WTC11 (cell line): ENCODE measurements at regions not wholly inside any gene's neighbourhood (a gene's known extent, or its start where the extent isn't known, plus 50 kb on each side); places are given as distances from the start of the nearest gene placed in this dataset.

Source experiments
- ATAC-seq: fragments of 200-7000 bp; cut with Tn5 transposase; 2 replicates; pipeline ENCODE4 v1.10.0; 2021; ENCODE audit warnings: mild to moderate bottlenecking, moderate library complexity
- CTCF ChIA-PET: fragments of 300-600 bp; sonication (Branson Sonifier 250); formaldehyde crosslinking; loops from one replicate; lab custom pipeline; 2021; ENCODE audit warnings: antibody characterized with exemption; lab: Charles Lee
- POLR2A ChIA-PET: fragments of 350-600 bp; sonication (Branson Sonifier 250); formaldehyde crosslinking; loops from one replicate; lab custom pipeline; 2021; ENCODE audit warnings: antibody characterized with exemption; lab: Charles Lee
- DNase-seq: peaks from one replicate; pipeline ENCODE4 v3.0.0; 2021; ENCODE audit warnings: low spot score
- H3K27ac Mint-ChIP-seq: 2 replicates; pipeline ENCODE4 v1.8.0; 2021; ENCODE audit warnings: mixed read lengths
- H3K27me3 Mint-ChIP-seq: 2 replicates; pipeline ENCODE4 v1.8.0; 2021; ENCODE audit warnings: low read depth, mild to moderate bottlenecking, moderate library complexity, mixed read lengths
- H3K36me3 Mint-ChIP-seq: 2 replicates; pipeline ENCODE4 v1.8.0; 2021; ENCODE audit warnings: mixed read lengths
- H3K4me1 Mint-ChIP-seq: 2 replicates; pipeline ENCODE4 v1.8.0; 2022; ENCODE audit warnings: mixed read lengths
- H3K4me3 Mint-ChIP-seq: 2 replicates; pipeline ENCODE4 v1.8.0; 2021; ENCODE audit warnings: mild to moderate bottlenecking, moderate library complexity, mixed read lengths
- H3K9me3 Mint-ChIP-seq: 2 replicates; pipeline ENCODE4 v1.8.0; 2021; ENCODE audit warnings: mixed read lengths
- ESRRA ChIP-seq: sonication (generic); formaldehyde crosslinking; IDR thresholded peaks from 2 replicates; pipeline ENCODE4 v1.8.1; 2022; ENCODE audit warnings: mild to moderate bottlenecking, missing genetic modification reagents, borderline replicate concordance
- HMGA2 ChIP-seq: fragments of 250-450 bp; sonication (Bioruptor Pico); IDR thresholded peaks from 2 replicates; pipeline ENCODE4 v1.4.0; 2021; ENCODE audit warnings: mild to moderate bottlenecking, moderate library complexity
- JAZF1 ChIP-seq: fragments of 250-450 bp; sonication (Bioruptor Pico); IDR thresholded peaks from 2 replicates; pipeline ENCODE4 v1.9.0; 2021; ENCODE audit warnings: moderate library complexity, mild to moderate bottlenecking, inconsistent platforms
- JUN ChIP-seq: sonication (generic); formaldehyde crosslinking; IDR thresholded peaks from 2 replicates; pipeline ENCODE4 v1.8.0; 2023; ENCODE audit warnings: mild to moderate bottlenecking, missing genetic modification reagents
- KAT7 ChIP-seq: sonication (generic); formaldehyde crosslinking; IDR thresholded peaks from 2 replicates; pipeline ENCODE4 v1.8.1; 2023; ENCODE audit warnings: missing genetic modification reagents, mild to moderate bottlenecking, borderline replicate concordance
- NR1H2 ChIP-seq: sonication (generic); formaldehyde crosslinking; IDR thresholded peaks from 2 replicates; pipeline ENCODE4 v1.9.0; 2021; ENCODE audit warnings: mild to moderate bottlenecking, moderate library complexity, missing genetic modification reagents
- SMAD4 ChIP-seq: sonication (generic); formaldehyde crosslinking; IDR thresholded peaks from 2 replicates; pipeline ENCODE4 v1.8.0; 2022; ENCODE audit warnings: mild to moderate bottlenecking, missing genetic modification reagents
- ZBTB21 ChIP-seq: sonication (generic); formaldehyde crosslinking; IDR thresholded peaks from 2 replicates; pipeline ENCODE4 v1.8.1; 2023; ENCODE audit warnings: mild to moderate bottlenecking, missing genetic modification reagents, borderline replicate concordance
- ZNF396 ChIP-seq: fragments of 250-450 bp; sonication (Bioruptor Pico); IDR thresholded peaks from 2 replicates; pipeline ENCODE4 v1.8.0; 2021; ENCODE audit warnings: mild to moderate bottlenecking, moderate library complexity, borderline replicate concordance
- ZNF671 ChIP-seq: fragments of 250-450 bp; sonication (Bioruptor Pico); IDR thresholded peaks from 2 replicates; pipeline ENCODE4 v1.8.0; 2021; ENCODE audit warnings: mild to moderate bottlenecking
- TF ChIP-seq, protein P1 (sequence below): sonication (generic); formaldehyde crosslinking; IDR thresholded peaks from 2 replicates; pipeline ENCODE4 v1.8.1; 2023; ENCODE audit warnings: mild to moderate bottlenecking, missing genetic modification reagents, moderate library complexity
- TF ChIP-seq, protein P2 (sequence below): fragments of 250-450 bp; sonication (Bioruptor Pico); IDR thresholded peaks from 2 replicates; pipeline ENCODE4 v2.1.2; 2022; ENCODE audit warnings: mild to moderate bottlenecking, moderate library complexity
- TF ChIP-seq, protein P3 (sequence below): fragments of 250-450 bp; sonication (Bioruptor Pico); IDR thresholded peaks from 2 replicates; pipeline ENCODE4 v1.9.0; 2021; ENCODE audit warnings: mild to moderate bottlenecking
- TF ChIP-seq, protein P4 (sequence below): fragments of 250-450 bp; sonication (Bioruptor Pico); IDR thresholded peaks from 2 replicates; pipeline ENCODE4 v1.9.0; 2021; ENCODE audit warnings: mild to moderate bottlenecking
- TF ChIP-seq, protein P5 (sequence below): sonication (generic); formaldehyde crosslinking; IDR thresholded peaks from 2 replicates; pipeline ENCODE4 v1.8.0; 2023; ENCODE audit warnings: missing genetic modification reagents
- TF ChIP-seq, protein P6 (sequence below): sonication (generic); formaldehyde crosslinking; IDR thresholded peaks from 2 replicates; pipeline ENCODE4 v1.8.1; 2023; ENCODE audit warnings: mild to moderate bottlenecking, missing genetic modification reagents, borderline replicate concordance
- TF ChIP-seq, protein P7 (sequence below): sonication (generic); formaldehyde crosslinking; IDR thresholded peaks from 2 replicates; pipeline ENCODE4 v1.8.1; 2023; ENCODE audit warnings: mild to moderate bottlenecking, moderate library complexity, missing genetic modification reagents
- TF ChIP-seq, protein P8 (sequence below): sonication (generic); formaldehyde crosslinking; IDR thresholded peaks from 2 replicates; pipeline ENCODE4 v1.8.0; 2022; ENCODE audit warnings: mild to moderate bottlenecking, missing genetic modification reagents
- TF ChIP-seq, protein P9 (sequence below): sonication (generic); formaldehyde crosslinking; conservative IDR thresholded peaks from 2 replicates; pipeline ENCODE4 v1.8.1; 2022; ENCODE audit warnings: mild to moderate bottlenecking, missing genetic modification reagents
- TF ChIP-seq, protein P10 (sequence below): fragments of 250-450 bp; sonication (Bioruptor Pico); IDR thresholded peaks from 2 replicates; pipeline ENCODE4 v1.9.0; 2021; ENCODE audit warnings: mild to moderate bottlenecking, borderline replicate concordance

DNA sequence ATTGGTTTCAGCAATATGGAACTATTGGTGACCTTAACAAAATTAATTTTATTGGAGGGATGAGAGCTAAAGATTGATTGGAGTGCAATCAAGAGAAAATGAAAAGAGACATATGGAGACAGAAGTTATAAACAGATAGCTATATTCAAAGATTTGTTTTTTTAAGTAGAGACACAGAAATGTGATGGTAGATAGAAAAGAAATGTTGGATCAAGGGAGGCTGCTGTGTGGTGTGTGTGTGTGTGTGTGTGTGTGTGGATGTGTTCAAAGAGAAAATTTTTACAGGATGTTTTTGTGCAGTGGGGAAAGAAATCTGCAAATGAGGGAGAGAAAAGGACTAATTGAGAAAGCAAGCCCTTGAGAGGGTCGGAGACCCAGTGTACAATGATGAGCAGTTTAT, 249.5 kb upstream of the SPHKAP start:
- ATAC-seq (no peak), DNase-seq (no peak)
- ChIA-PET POLR2A (no interaction called here), CTCF (no interaction called here)
- Mint-ChIP-seq H3K4me1 (peaks cover 9% of the 10 kb centered on the region), H3K27ac (no peak overlapping the region), H3K36me3 (peaks cover 20% of the 10 kb centered on the region), H3K9me3 (peaks cover 26% of the 10 kb centered on the region), H3K4me3 (no peak overlapping the region)
- TF ChIP-seq ZNF671 (CRISPR knock-in tag) (no peak), ZNF396 (no peak), JAZF1 (no peak), ZBTB21 (CRISPR knock-in tag) (no peak), KAT7 (CRISPR knock-in tag) (no peak), SMAD4 (CRISPR knock-in tag) (no peak), JUN (CRISPR knock-in tag) (no peak), ESRRA (no peak), NR1H2 (CRISPR knock-in tag) (no peak), HMGA2 (CRISPR knock-in tag) (no peak)
- TF ChIP-seq, protein P1, sequence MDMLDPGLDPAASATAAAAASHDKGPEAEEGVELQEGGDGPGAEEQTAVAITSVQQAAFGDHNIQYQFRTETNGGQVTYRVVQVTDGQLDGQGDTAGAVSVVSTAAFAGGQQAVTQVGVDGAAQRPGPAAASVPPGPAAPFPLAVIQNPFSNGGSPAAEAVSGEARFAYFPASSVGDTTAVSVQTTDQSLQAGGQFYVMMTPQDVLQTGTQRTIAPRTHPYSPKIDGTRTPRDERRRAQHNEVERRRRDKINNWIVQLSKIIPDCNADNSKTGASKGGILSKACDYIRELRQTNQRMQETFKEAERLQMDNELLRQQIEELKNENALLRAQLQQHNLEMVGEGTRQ (CRISPR knock-in tag), result no peak
- TF ChIP-seq, protein P2, sequence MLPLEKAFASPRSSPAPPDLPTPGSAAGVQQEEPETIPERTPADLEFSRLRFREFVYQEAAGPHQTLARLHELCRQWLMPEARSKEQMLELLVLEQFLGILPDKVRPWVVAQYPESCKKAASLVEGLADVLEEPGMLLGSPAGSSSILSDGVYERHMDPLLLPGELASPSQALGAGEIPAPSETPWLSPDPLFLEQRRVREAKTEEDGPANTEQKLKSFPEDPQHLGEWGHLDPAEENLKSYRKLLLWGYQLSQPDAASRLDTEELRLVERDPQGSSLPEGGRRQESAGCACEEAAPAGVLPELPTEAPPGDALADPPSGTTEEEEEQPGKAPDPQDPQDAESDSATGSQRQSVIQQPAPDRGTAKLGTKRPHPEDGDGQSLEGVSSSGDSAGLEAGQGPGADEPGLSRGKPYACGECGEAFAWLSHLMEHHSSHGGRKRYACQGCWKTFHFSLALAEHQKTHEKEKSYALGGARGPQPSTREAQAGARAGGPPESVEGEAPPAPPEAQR (CRISPR knock-in tag), result no peak
- TF ChIP-seq, protein P3, sequence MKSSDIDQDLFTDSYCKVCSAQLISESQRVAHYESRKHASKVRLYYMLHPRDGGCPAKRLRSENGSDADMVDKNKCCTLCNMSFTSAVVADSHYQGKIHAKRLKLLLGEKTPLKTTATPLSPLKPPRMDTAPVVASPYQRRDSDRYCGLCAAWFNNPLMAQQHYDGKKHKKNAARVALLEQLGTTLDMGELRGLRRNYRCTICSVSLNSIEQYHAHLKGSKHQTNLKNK (CRISPR knock-in tag), result no peak
- TF ChIP-seq, protein P4, sequence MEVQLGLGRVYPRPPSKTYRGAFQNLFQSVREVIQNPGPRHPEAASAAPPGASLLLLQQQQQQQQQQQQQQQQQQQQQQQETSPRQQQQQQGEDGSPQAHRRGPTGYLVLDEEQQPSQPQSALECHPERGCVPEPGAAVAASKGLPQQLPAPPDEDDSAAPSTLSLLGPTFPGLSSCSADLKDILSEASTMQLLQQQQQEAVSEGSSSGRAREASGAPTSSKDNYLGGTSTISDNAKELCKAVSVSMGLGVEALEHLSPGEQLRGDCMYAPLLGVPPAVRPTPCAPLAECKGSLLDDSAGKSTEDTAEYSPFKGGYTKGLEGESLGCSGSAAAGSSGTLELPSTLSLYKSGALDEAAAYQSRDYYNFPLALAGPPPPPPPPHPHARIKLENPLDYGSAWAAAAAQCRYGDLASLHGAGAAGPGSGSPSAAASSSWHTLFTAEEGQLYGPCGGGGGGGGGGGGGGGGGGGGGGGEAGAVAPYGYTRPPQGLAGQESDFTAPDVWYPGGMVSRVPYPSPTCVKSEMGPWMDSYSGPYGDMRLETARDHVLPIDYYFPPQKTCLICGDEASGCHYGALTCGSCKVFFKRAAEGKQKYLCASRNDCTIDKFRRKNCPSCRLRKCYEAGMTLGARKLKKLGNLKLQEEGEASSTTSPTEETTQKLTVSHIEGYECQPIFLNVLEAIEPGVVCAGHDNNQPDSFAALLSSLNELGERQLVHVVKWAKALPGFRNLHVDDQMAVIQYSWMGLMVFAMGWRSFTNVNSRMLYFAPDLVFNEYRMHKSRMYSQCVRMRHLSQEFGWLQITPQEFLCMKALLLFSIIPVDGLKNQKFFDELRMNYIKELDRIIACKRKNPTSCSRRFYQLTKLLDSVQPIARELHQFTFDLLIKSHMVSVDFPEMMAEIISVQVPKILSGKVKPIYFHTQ (CRISPR knock-in tag), result no peak
- TF ChIP-seq, protein P5, sequence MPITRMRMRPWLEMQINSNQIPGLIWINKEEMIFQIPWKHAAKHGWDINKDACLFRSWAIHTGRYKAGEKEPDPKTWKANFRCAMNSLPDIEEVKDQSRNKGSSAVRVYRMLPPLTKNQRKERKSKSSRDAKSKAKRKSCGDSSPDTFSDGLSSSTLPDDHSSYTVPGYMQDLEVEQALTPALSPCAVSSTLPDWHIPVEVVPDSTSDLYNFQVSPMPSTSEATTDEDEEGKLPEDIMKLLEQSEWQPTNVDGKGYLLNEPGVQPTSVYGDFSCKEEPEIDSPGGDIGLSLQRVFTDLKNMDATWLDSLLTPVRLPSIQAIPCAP (CRISPR knock-in tag), result no peak
- TF ChIP-seq, protein P6, sequence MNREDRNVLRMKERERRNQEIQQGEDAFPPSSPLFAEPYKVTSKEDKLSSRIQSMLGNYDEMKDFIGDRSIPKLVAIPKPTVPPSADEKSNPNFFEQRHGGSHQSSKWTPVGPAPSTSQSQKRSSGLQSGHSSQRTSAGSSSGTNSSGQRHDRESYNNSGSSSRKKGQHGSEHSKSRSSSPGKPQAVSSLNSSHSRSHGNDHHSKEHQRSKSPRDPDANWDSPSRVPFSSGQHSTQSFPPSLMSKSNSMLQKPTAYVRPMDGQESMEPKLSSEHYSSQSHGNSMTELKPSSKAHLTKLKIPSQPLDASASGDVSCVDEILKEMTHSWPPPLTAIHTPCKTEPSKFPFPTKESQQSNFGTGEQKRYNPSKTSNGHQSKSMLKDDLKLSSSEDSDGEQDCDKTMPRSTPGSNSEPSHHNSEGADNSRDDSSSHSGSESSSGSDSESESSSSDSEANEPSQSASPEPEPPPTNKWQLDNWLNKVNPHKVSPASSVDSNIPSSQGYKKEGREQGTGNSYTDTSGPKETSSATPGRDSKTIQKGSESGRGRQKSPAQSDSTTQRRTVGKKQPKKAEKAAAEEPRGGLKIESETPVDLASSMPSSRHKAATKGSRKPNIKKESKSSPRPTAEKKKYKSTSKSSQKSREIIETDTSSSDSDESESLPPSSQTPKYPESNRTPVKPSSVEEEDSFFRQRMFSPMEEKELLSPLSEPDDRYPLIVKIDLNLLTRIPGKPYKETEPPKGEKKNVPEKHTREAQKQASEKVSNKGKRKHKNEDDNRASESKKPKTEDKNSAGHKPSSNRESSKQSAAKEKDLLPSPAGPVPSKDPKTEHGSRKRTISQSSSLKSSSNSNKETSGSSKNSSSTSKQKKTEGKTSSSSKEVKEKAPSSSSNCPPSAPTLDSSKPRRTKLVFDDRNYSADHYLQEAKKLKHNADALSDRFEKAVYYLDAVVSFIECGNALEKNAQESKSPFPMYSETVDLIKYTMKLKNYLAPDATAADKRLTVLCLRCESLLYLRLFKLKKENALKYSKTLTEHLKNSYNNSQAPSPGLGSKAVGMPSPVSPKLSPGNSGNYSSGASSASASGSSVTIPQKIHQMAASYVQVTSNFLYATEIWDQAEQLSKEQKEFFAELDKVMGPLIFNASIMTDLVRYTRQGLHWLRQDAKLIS (CRISPR knock-in tag), result no peak
- TF ChIP-seq, protein P7, sequence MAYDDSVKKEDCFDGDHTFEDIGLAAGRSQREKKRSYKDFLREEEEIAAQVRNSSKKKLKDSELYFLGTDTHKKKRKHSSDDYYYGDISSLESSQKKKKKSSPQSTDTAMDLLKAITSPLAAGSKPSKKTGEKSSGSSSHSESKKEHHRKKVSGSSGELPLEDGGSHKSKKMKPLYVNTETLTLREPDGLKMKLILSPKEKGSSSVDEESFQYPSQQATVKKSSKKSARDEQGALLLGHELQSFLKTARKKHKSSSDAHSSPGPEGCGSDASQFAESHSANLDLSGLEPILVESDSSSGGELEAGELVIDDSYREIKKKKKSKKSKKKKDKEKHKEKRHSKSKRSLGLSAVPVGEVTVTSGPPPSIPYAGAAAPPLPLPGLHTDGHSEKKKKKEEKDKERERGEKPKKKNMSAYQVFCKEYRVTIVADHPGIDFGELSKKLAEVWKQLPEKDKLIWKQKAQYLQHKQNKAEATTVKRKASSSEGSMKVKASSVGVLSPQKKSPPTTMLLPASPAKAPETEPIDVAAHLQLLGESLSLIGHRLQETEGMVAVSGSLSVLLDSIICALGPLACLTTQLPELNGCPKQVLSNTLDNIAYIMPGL, result no peak
- TF ChIP-seq, protein P8, sequence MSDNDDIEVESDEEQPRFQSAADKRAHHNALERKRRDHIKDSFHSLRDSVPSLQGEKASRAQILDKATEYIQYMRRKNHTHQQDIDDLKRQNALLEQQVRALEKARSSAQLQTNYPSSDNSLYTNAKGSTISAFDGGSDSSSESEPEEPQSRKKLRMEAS (CRISPR knock-in tag), result no peak
- TF ChIP-seq, protein P9, sequence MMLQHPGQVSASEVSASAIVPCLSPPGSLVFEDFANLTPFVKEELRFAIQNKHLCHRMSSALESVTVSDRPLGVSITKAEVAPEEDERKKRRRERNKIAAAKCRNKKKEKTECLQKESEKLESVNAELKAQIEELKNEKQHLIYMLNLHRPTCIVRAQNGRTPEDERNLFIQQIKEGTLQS (CRISPR knock-in tag), result no peak
- TF ChIP-seq, protein P10, sequence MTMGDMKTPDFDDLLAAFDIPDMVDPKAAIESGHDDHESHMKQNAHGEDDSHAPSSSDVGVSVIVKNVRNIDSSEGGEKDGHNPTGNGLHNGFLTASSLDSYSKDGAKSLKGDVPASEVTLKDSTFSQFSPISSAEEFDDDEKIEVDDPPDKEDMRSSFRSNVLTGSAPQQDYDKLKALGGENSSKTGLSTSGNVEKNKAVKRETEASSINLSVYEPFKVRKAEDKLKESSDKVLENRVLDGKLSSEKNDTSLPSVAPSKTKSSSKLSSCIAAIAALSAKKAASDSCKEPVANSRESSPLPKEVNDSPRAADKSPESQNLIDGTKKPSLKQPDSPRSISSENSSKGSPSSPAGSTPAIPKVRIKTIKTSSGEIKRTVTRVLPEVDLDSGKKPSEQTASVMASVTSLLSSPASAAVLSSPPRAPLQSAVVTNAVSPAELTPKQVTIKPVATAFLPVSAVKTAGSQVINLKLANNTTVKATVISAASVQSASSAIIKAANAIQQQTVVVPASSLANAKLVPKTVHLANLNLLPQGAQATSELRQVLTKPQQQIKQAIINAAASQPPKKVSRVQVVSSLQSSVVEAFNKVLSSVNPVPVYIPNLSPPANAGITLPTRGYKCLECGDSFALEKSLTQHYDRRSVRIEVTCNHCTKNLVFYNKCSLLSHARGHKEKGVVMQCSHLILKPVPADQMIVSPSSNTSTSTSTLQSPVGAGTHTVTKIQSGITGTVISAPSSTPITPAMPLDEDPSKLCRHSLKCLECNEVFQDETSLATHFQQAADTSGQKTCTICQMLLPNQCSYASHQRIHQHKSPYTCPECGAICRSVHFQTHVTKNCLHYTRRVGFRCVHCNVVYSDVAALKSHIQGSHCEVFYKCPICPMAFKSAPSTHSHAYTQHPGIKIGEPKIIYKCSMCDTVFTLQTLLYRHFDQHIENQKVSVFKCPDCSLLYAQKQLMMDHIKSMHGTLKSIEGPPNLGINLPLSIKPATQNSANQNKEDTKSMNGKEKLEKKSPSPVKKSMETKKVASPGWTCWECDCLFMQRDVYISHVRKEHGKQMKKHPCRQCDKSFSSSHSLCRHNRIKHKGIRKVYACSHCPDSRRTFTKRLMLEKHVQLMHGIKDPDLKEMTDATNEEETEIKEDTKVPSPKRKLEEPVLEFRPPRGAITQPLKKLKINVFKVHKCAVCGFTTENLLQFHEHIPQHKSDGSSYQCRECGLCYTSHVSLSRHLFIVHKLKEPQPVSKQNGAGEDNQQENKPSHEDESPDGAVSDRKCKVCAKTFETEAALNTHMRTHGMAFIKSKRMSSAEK (CRISPR knock-in tag), result no peak
- TF ChIP-seq, all 79 proteins: peak for 0
- peaks cover 11% of the 10 kb centered on the region for H3K27me3 Mint-ChIP-seq
